CD14-positive monocyte (primary cell): ENCODE measurements at regions not wholly inside any gene's neighbourhood (a gene's known extent, or its start where the extent isn't known, plus 50 kb on each side); places are given as distances from the start of the nearest gene placed in this dataset.

Experiments
- DNase-seq, 3 donors: peaks; one replicate each; pipeline ENCODE4 v3.0.0-alpha.2; 2011 to 2022
- H2AFZ ChIP-seq: 2 replicates; pipeline ENCODE4 v1.6.0; 2012; ENCODE audit warnings: mild to moderate bottlenecking, low read depth, low read length, inconsistent platforms; ENCODE audit not compliant: insufficient read depth, poor library complexity, severe bottlenecking
- H3K27ac ChIP-seq, 2 donors: 1 replicate in 1 of 2; 2 replicates in 1 of 2; pipeline ENCODE4 v1.5.1; 2012 to 2013; ENCODE audit warnings: low read length in 2 of 2, control low read depth in 1 of 2, inconsistent platforms in 1 of 2, low read depth in 1 of 2, mild to moderate bottlenecking in 1 of 2
- H3K27me3 ChIP-seq, 2 donors: one replicate each; pipeline versions ENCODE4 v1.6.0 to v1.6.1; 2011 to 2013; ENCODE audit warnings: low read length in 2 of 2; ENCODE audit not compliant: control insufficient read depth in 2 of 2, insufficient read depth in 2 of 2
- H3K36me3 ChIP-seq, 2 donors: replicated peaks in 1 of 2; 1 replicate in 1 of 2; 2 replicates in 1 of 2; pipeline versions ENCODE4 v1.5.1 to v1.6.1; 2012 to 2013; ENCODE audit warnings: low read length in 2 of 2, control low read depth in 1 of 2, inconsistent platforms in 1 of 2, mild to moderate bottlenecking in 1 of 2; ENCODE audit not compliant: insufficient read depth in 2 of 2, control insufficient read depth in 1 of 2
- H3K4me1 ChIP-seq, 2 donors: 1 replicate in 1 of 2; 2 replicates in 1 of 2; pipeline versions ENCODE4 v1.5.1 to v1.6.1; 2012 to 2013; ENCODE audit warnings: low read length in 2 of 2, control low read depth in 1 of 2, inconsistent platforms in 1 of 2, mild to moderate bottlenecking in 1 of 2, moderate library complexity in 1 of 2; ENCODE audit not compliant: insufficient read depth in 2 of 2, control insufficient read depth in 1 of 2
- H3K4me2 ChIP-seq: replicated peaks from 2 replicates; pipeline ENCODE3; 2012; ENCODE audit warnings: low read length, moderate library complexity, mild to moderate bottlenecking; ENCODE audit not compliant: poor library complexity, severe bottlenecking; ENCODE audit errors: extremely low read depth
- H3K4me3 ChIP-seq, 3 experiments: fragments of 200-600 bp in 1 of 3; sonication (generic) in 1 of 3; replicated peaks in 1 of 3; 1 replicate in 2 of 3; 2 replicates in 1 of 3; pipeline ENCODE4 v1.5.1; 2011 to 2013; ENCODE audit warnings: low read length in 3 of 3, mild to moderate bottlenecking in 3 of 3, control low read depth in 2 of 3, low read depth in 2 of 3, inconsistent platforms in 1 of 3, moderate library complexity in 1 of 3
- H3K79me2 ChIP-seq: 2 replicates; pipeline ENCODE4 v1.6.0; 2012; ENCODE audit warnings: mild to moderate bottlenecking, control low read depth, inconsistent platforms, low read length, moderate library complexity; ENCODE audit not compliant: insufficient read depth
- H3K9ac ChIP-seq: 2 replicates; pipeline ENCODE4 v1.6.0; 2017; ENCODE audit warnings: low read length, mild to moderate bottlenecking; ENCODE audit not compliant: insufficient read depth, poor library complexity, severe bottlenecking
- H3K9me3 ChIP-seq, 2 donors: replicated peaks in 1 of 2; 1 replicate in 1 of 2; 2 replicates in 1 of 2; pipeline versions ENCODE4 v1.5.1 to v1.6.1; 2012 to 2013; ENCODE audit warnings: low read length in 2 of 2, control low read depth in 1 of 2; ENCODE audit not compliant: control insufficient read depth in 1 of 2, insufficient read depth in 1 of 2
- H4K20me1 ChIP-seq: 2 replicates; pipeline ENCODE4 v1.6.0; 2012; ENCODE audit warnings: mild to moderate bottlenecking, low read length, control low read depth, moderate library complexity; ENCODE audit not compliant: insufficient read depth
- H3K27ac Mint-ChIP-seq, 7 donors: one replicate each; pipeline ENCODE4 v1.8.0; 2020; ENCODE audit warnings: mild to moderate bottlenecking in 7 of 7, mixed read lengths in 7 of 7, moderate library complexity in 6 of 7, inconsistent platforms in 2 of 7
- H3K27me3 Mint-ChIP-seq, 3 donors: one replicate each; pipeline ENCODE4 v1.8.0; 2021 to 2022; ENCODE audit warnings: low read depth in 3 of 3, mild to moderate bottlenecking in 3 of 3, mixed read lengths in 3 of 3, moderate library complexity in 3 of 3, inconsistent platforms in 1 of 3
- H3K36me3 Mint-ChIP-seq, 2 donors: one replicate each; pipeline ENCODE4 v1.8.0; 2020; ENCODE audit warnings: mixed read lengths in 2 of 2, inconsistent platforms in 1 of 2, mild to moderate bottlenecking in 1 of 2
- H3K4me1 Mint-ChIP-seq: one replicate; pipeline ENCODE4 v1.8.0; 2020; ENCODE audit warnings: mild to moderate bottlenecking, mixed read lengths
- H3K4me3 Mint-ChIP-seq, 2 donors: one replicate each; pipeline ENCODE4 v1.8.0; 2020; ENCODE audit warnings: mild to moderate bottlenecking in 2 of 2, mixed read lengths in 2 of 2, moderate library complexity in 1 of 2
- H3K9me3 Mint-ChIP-seq, 7 donors: one replicate each; pipeline ENCODE4 v1.8.0; 2020 to 2022; ENCODE audit warnings: mixed read lengths in 7 of 7, mild to moderate bottlenecking in 6 of 7, moderate library complexity in 6 of 7, inconsistent platforms in 2 of 7
- WGBS: methylation state at CpG from one replicate; pipeline ENCODE4 v1.1.5; 2013; ENCODE audit warnings: missing lambda C conversion rate; ENCODE audit not compliant: insufficient coverage; 5-methylcytosine and 5-hydroxymethylcytosine counted together
- intact Hi-C, 2 donors: fragments of 100-400 bp; cut with micrococcal nuclease; formaldehyde crosslinking; loops; one replicate each; pipeline versions ENCODE4 v1.15.0 to v1.15.1; 2023
- TF ChIP-seq, protein P1 (sequence below): fragments of 200-600 bp; IDR thresholded peaks from one replicate; pipeline ENCODE4 v1.8.0; 2022; ENCODE audit warnings: antibody characterized with exemption, mild to moderate bottlenecking

DNA sequence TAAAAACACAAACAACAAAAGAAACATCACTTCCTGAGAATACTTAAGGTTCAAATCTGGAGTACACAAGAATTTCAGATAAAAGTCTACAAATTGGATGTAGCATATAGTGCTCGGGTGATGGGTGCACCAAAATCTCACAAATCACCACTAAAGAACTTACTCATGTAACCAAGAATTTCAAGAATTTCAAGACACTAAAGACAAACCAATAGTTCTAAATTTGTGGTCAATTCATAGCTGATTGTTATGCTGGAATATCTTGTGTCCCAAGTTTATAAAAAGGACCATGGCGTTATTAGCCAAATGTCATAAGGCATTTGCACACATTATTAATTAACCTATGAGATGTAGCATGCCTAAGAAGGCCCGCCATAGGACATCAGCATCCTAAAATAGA, 1204.1 kb upstream of the AUTS2 start:
- no peak for DNase-seq
- no peaks in the 10 kb centered on the region for H3K27me3 ChIP-seq
- H3K4me2 ChIP-seq = no peak overlapping the region
- TF ChIP-seq, protein P1, sequence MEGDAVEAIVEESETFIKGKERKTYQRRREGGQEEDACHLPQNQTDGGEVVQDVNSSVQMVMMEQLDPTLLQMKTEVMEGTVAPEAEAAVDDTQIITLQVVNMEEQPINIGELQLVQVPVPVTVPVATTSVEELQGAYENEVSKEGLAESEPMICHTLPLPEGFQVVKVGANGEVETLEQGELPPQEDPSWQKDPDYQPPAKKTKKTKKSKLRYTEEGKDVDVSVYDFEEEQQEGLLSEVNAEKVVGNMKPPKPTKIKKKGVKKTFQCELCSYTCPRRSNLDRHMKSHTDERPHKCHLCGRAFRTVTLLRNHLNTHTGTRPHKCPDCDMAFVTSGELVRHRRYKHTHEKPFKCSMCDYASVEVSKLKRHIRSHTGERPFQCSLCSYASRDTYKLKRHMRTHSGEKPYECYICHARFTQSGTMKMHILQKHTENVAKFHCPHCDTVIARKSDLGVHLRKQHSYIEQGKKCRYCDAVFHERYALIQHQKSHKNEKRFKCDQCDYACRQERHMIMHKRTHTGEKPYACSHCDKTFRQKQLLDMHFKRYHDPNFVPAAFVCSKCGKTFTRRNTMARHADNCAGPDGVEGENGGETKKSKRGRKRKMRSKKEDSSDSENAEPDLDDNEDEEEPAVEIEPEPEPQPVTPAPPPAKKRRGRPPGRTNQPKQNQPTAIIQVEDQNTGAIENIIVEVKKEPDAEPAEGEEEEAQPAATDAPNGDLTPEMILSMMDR = no peak
- no peak overlapping the region for H3K27ac ChIP-seq
- Mint-ChIP-seq H3K9me3 (peaks cover 9 to 38% (median 25%) of the 10 kb centered on the region in 7 donors), H3K4me3 (no peak overlapping the region), H3K36me3 (no peaks in the 10 kb centered on the region), H3K27ac (no peak overlapping the region), H3K27me3 (no peaks in the 10 kb centered on the region), H3K4me1 (no peaks in the 10 kb centered on the region)
- peaks cover 49 to 64% of the 10 kb centered on the region in 2 donors for H3K9me3 ChIP-seq
- H3K79me2 ChIP-seq = no peaks in the 10 kb centered on the region
- no peak overlapping the region for H3K9ac ChIP-seq
- H4K20me1 ChIP-seq = no peaks in the 10 kb centered on the region
- no CpG with 5 or more reads among the region's 3 CpGs for WGBS
- intact Hi-C loops = no loop called here
- H3K4me3 ChIP-seq = no peak overlapping the region
- H3K4me1 ChIP-seq = no peaks in the 10 kb centered on the region
- no peaks in the 10 kb centered on the region for H3K36me3 ChIP-seq
- H2AFZ ChIP-seq = no peak overlapping the region

DNA sequence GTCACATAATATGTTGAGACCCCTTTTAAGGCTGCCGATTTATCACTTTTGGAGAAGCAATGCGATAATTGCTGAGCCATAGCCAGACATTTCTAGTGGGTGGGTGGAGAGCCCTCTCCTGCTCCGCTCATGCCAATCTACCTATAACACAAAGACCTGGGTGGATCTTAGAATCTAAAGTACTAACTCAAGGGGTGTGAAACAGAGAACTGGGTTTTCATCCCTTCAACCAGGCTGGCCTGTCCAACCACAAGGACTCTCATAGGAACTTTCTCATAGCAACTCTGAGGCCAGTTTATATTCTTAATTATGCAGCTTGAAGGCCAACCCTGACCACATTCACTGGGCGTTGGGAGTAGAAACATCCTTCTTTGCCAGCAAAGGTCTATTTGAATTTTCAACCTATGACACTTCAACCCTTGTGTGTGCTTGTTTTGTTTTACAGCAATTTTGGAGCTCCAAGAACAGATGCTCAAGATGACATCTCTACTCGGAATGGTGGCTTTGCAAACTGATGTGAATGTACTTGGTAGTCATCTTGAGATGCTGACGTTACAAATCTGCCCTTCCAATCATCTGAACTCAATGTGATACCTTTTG, 1198.2 kb upstream of the AUTS2 start:
- H2AFZ ChIP-seq = no peak overlapping the region
- TF ChIP-seq, protein P1 = no peak
- no peak overlapping the region for H3K4me3 Mint-ChIP-seq
- no peaks in the 10 kb centered on the region for H3K79me2 ChIP-seq
- H3K9me3 ChIP-seq = peaks cover 36 to 44% of the 10 kb centered on the region in 2 donors
- no peak overlapping the region for H3K27ac Mint-ChIP-seq
- no peaks in the 10 kb centered on the region for H3K36me3 Mint-ChIP-seq
- no peaks in the 10 kb centered on the region for H3K36me3 ChIP-seq
- WGBS = 80% methylated on average over 2 of the region's 6 CpGs
- H3K27me3 Mint-ChIP-seq = no peaks in the 10 kb centered on the region
- no peaks in the 10 kb centered on the region for H3K4me1 Mint-ChIP-seq
- H3K27me3 ChIP-seq = no peaks in the 10 kb centered on the region
- no peak overlapping the region for H3K27ac ChIP-seq
- no peaks in the 10 kb centered on the region for H4K20me1 ChIP-seq
- peaks cover 7 to 34% (median 18%) of the 10 kb centered on the region in 7 donors for H3K9me3 Mint-ChIP-seq
- no peak overlapping the region for H3K9ac ChIP-seq
- H3K4me2 ChIP-seq = no peak overlapping the region
- DNase-seq = no peak
- no peaks in the 10 kb centered on the region for H3K4me1 ChIP-seq
- no peak overlapping the region for H3K4me3 ChIP-seq
- intact Hi-C loops = no loop called here
